ENCODE measurements at regions not wholly inside any gene's neighbourhood (a gene's known extent, or its start where the extent isn't known, plus 50 kb on each side); places are given as distances from the start of the nearest gene placed in this dataset.

- TF ChIP-seq CTCF (conservative IDR thresholded peaks at IDR 0.05; ENCODE audit: low read length), result no peak
- TF ChIP-seq EZH2phosphoT487 (IDR thresholded peaks at IDR 0.05; ENCODE audit: borderline replicate concordance, low read depth, low read length), result no peak
These were observed 255.1 kb upstream of the VEGFC start for GRCh38 chr4:177047851-177048174.
